Hepatocyte (in vitro differentiated cells): ENCODE measurements at regions not wholly inside any gene's neighbourhood (a gene's known extent, or its start where the extent isn't known, plus 50 kb on each side); places are given as distances from the start of the nearest gene placed in this dataset.

ENCODE experiments used
- DNase-seq: peaks from one replicate; pipeline ENCODE4 v3.0.0-alpha.2; 2016; ENCODE audit warnings: low spot score
- H2AFZ ChIP-seq: fragments of 200-600 bp; sonication (generic); 2 replicates; pipeline ENCODE4 v1.6.0; 2016; ENCODE audit warnings: antibody characterized with exemption, mild to moderate bottlenecking
- H3K27ac ChIP-seq: fragments of 200-600 bp; sonication (generic); 2 replicates; pipeline ENCODE4 v1.5.1; 2016; ENCODE audit warnings: mild to moderate bottlenecking
- H3K27me3 ChIP-seq: fragments of 200-600 bp; sonication (generic); 2 replicates; pipeline ENCODE4 v1.6.1; 2016
- H3K36me3 ChIP-seq: fragments of 200-600 bp; sonication (generic); replicated peaks from 2 replicates; pipeline ENCODE4 v1.5.1; 2016; ENCODE audit warnings: low read depth; ENCODE audit not compliant: insufficient read depth
- H3K4me1 ChIP-seq: fragments of 200-600 bp; sonication (generic); 2 replicates; pipeline ENCODE4 v1.5.1; 2016; ENCODE audit warnings: mild to moderate bottlenecking, moderate library complexity; ENCODE audit not compliant: insufficient read depth
- H3K4me2 ChIP-seq: fragments of 200-600 bp; sonication (generic); 2 replicates; pipeline ENCODE4 v1.6.0; 2016
- H3K4me3 ChIP-seq: fragments of 200-600 bp; sonication (generic); 2 replicates; pipeline ENCODE4 v1.5.1; 2016; ENCODE audit warnings: mild to moderate bottlenecking
- H3K79me2 ChIP-seq: fragments of 200-600 bp; sonication (generic); 2 replicates; pipeline ENCODE4 v1.6.0; 2017; ENCODE audit warnings: mild to moderate bottlenecking
- H3K9me2 ChIP-seq: fragments of 200-600 bp; sonication (generic); replicated peaks from 2 replicates; pipeline ENCODE4 v1.6.0; 2017; ENCODE audit warnings: mild to moderate bottlenecking; ENCODE audit not compliant: insufficient read depth
- H3K9me3 ChIP-seq: fragments of 200-600 bp; sonication (generic); 2 replicates; pipeline ENCODE4 v1.5.1; 2016; ENCODE audit warnings: low read depth, mild to moderate bottlenecking
- H4K20me1 ChIP-seq: fragments of 200-600 bp; sonication (generic); 2 replicates; pipeline ENCODE4 v1.6.0; 2016; ENCODE audit warnings: mild to moderate bottlenecking; ENCODE audit not compliant: insufficient read depth, poor library complexity, severe bottlenecking
- CTCF ChIP-seq: fragments of 200-600 bp; sonication (generic); IDR thresholded peaks from 2 replicates; pipeline ENCODE4 v1.5.1; 2016; ENCODE audit warnings: antibody characterized with exemption, mild to moderate bottlenecking; ENCODE audit not compliant: poor library complexity
- EZH2 ChIP-seq: fragments of 200-600 bp; sonication (generic); IDR thresholded peaks from 2 replicates; pipeline ENCODE4 v1.6.1; 2016; ENCODE audit warnings: antibody characterized with exemption, mild to moderate bottlenecking, borderline replicate concordance
- EZH2phosphoT487 ChIP-seq: fragments of 200-600 bp; sonication (generic); IDR thresholded peaks from one replicate; pipeline ENCODE4 v1.6.1; 2018; ENCODE audit warnings: antibody characterized with exemption, mild to moderate bottlenecking, low read depth, moderate library complexity; ENCODE audit not compliant: unreplicated experiment, severe bottlenecking
- WGBS: methylation state at CpG from one replicate; pipeline ENCODE4 v1.1.6; 2016; ENCODE audit warnings: low lambda C conversion rate; ENCODE audit errors: missing lambda C conversion rate; 5-methylcytosine and 5-hydroxymethylcytosine counted together

DNA sequence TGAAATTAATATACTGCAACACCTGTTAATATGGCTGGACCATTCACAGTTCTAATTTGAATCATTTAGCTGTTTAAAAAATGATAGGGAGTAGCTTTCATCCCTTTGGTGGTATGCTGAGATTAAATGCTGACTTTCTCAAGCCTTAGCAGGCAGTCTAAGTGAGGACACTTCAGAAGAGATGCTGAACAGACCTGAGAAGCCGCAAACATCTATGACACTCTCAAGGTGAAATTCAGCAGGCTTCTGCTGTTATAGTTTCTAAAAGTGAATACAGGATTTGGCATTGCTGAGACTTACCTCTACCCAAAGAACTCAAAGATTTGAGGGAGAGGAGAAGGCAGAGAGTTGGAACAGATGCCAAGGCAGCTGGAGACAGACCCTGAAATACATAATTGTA, 431.2 kb upstream of the FAM98A start:
- no peak for TF ChIP-seq CTCF
- TF ChIP-seq EZH2phosphoT487: no peak
- no peak for TF ChIP-seq EZH2
- 59% methylated on average over 1 of the region's 1 CpG for whole genome bisulfite sequencing
- DNase-seq: no peak

DNA sequence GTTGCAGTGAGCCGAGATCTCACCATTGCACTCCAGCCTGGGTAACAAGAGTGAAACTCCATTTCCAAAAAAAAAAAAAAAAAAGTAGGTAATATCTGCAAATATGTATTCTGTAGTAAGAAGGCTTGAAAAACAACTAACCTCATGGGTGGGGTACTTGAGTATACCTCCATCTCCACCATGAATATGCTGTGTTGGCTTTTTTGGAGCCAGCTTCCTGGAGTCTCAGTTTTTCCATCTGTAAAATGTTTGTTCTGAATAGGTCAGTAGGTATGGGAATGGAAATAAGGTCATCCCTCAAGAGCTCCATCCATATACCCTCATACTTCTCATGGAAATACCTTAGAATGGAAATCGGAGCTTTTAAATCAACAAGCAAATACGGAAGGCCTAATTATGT, 430.0 kb upstream of the FAM98A start:
- H3K9me2 ChIP-seq: no peaks in the 10 kb centered on the region
- no peaks in the 10 kb centered on the region for H3K79me2 ChIP-seq
- no peak for DNase-seq
- TF ChIP-seq EZH2 (no peak), EZH2phosphoT487 (no peak), CTCF (no peak)
- no peak overlapping the region for H2AFZ ChIP-seq
- no peaks in the 10 kb centered on the region for H3K9me3 ChIP-seq
- H3K4me3 ChIP-seq: no peak overlapping the region
- no peaks in the 10 kb centered on the region for H3K27me3 ChIP-seq
- peaks cover 5% of the 10 kb centered on the region for H3K4me1 ChIP-seq
- no peaks in the 10 kb centered on the region for H3K36me3 ChIP-seq
- H3K4me2 ChIP-seq: no peak overlapping the region
- H4K20me1 ChIP-seq: no peaks in the 10 kb centered on the region
- H3K27ac ChIP-seq: no peak overlapping the region
- 99% methylated on average over 3 of the region's 3 CpGs for WGBS

More for the DNA sequence above, 431.2 kb upstream of the FAM98A start:
- Histone ChIP-seq H3K9me2 (no peaks in the 10 kb centered on the region), H3K4me2 (no peak overlapping the region), H3K27ac (no peak overlapping the region), H3K4me1 (peaks cover 5% of the 10 kb centered on the region), H3K36me3 (no peaks in the 10 kb centered on the region), H3K9me3 (no peaks in the 10 kb centered on the region), H3K4me3 (no peak overlapping the region), H2AFZ (no peak overlapping the region), H3K27me3 (no peaks in the 10 kb centered on the region), H4K20me1 (no peaks in the 10 kb centered on the region), H3K79me2 (no peaks in the 10 kb centered on the region)

GRCh38 chr2:34025196-34025595, 426.1 kb upstream of the FAM98A start:
- Histone ChIP-seq H3K4me3 (no peak overlapping the region), H3K27me3 (no peaks in the 10 kb centered on the region), H3K4me2 (no peak overlapping the region), H3K9me2 (no peaks in the 10 kb centered on the region), H2AFZ (no peak overlapping the region), H3K27ac (no peak overlapping the region), H3K9me3 (no peaks in the 10 kb centered on the region), H3K36me3 (no peaks in the 10 kb centered on the region), H3K79me2 (no peaks in the 10 kb centered on the region), H4K20me1 (no peaks in the 10 kb centered on the region), H3K4me1 (no peaks in the 10 kb centered on the region)
- no peak for DNase-seq
- 94% methylated on average over 1 of the region's 1 CpG for WGBS
- no peak for TF ChIP-seq EZH2
- no peak for TF ChIP-seq EZH2phosphoT487

DNA sequence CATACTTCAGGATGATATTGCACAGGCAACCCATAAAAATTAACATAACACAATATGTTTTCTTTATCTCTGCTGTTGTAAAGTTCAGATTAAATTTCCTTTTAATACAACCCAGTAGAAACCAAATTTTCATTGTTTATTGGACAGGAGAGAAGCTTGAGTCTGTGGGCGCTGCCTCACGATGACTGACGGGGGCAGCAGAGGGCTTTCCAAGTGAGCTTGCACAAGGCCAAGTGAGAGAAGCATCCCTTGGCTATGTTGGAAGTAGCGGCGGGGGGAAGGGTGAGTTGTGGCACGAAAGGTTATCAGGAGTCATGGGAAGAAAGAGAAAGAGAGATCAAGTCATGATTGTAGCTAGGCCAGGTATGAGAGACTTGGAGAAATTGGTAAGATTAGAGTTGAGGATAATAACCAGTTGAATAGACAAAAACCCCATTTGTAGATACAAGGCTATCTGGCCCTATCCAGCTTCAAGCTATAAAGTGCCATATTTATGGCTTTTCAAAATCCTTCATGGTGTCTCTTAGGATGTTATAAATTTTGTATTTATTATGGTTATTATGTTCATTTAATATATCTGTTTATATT, 413.7 kb upstream of the FAM98A start:
- Histone ChIP-seq H3K4me2 (no peak overlapping the region), H3K27me3 (no peaks in the 10 kb centered on the region), H3K9me3 (no peaks in the 10 kb centered on the region), H3K4me1 (no peaks in the 10 kb centered on the region), H3K27ac (no peak overlapping the region), H3K36me3 (no peaks in the 10 kb centered on the region), H4K20me1 (no peaks in the 10 kb centered on the region), H3K79me2 (no peaks in the 10 kb centered on the region), H3K4me3 (no peak overlapping the region), H2AFZ (no peak overlapping the region), H3K9me2 (no peaks in the 10 kb centered on the region)
- DNase-seq: peak; percentile 86
- TF ChIP-seq CTCF (peak; percentile 94), EZH2phosphoT487 (no peak), EZH2 (no peak)
- WGBS: 2% methylated on average over 6 of the region's 6 CpGs
